Inflammatory macrophage (primary cell): ENCODE measurements at regions not wholly inside any gene's neighbourhood (a gene's known extent, or its start where the extent isn't known, plus 50 kb on each side); places are given as distances from the start of the nearest gene placed in this dataset.

Experiments used
- DNase-seq, 2 donors: peaks; one replicate each; pipeline ENCODE4 v3.0.0-alpha.2; 2020 to 2022

DNA sequence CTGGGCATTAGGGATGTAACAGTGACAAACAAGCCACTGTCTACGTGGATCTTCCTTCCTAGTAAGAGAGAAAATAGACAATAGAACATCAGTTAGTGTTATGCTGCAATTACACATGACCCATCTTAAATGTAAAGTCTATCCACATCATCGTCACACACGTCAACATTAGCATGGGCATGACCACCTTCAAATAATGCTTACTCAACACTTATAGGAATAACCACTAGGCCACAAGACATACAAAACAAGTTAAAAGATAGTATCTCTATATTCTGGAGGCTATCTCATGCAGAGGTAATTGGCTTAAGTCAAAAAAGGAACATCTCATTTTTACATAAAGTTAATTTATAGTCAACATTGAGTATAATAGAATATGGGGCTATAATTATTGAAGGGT lies 156.5 kb downstream of the MOXD1 start:
- DNase-seq: no peak

DNA sequence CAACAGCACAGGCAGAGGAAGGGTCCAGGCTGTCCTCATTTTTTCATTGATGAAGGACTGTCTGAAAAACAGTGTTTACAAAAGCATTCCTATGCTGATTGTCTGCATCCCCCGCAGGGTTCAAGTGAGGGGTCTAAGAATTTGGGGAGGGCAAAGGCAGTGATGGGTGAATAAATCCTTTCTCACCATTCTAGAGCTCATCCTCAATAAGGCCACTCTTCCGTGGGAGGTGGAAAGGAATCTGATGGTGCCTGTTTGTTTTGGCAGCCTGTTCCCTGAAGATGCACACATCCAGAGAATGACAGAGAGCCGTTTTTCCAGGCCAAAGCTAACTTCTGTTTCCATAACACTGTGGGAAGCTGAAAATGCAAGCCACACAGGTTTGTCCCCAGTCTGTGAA lies 164.5 kb downstream of the MOXD1 start:
- DNase-seq: no peak

DNA sequence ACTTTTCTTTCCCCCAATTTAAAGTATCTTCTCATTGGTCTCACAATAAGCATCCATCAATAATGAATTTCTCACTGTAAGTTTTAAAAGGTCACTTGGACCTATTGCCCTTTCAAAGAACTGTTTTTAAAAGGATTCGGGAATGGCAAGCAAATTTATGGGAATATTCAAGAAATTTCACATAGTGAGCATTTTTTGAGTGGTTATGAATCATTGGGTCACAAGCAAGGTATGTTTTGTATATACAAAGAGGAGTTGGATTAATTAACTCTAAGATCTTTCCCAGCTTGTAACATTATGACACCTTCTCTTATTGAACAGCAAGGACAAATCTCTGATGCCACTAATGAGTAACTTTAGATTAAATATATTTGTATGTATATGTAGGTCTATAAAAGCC lies 165.0 kb downstream of the MOXD1 start:
- no peak for DNase-seq

DNA sequence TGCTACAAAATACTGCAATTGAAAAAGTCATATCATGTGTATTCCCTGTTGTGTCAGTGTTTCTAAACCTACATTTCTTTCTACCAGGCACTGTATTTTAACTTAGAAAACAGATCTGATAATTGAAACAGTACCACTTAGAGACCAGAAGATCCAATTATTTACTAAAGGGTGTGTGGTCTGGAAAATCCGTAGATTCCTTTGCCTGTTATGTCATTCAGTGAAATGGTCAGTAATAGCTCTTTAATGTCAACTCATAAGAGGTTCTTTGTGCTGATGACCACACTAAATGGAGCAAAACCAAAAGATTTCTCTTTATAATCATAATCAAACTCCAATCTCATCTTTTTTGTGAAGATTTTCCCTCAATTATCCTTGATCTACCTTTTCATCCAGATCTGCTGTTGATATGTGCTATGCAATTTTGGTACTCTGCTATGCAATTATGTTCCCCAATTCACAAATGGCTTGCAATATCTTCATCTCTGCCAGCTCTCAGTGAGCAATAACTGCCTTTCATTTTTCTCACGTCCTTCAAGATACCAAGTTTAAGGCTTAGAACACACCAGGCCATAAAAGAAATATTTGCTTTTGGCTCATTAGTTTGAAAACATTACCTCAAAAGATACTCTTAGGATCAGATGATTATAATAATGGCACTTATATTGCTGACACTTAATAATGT lies 165.5 kb downstream of the MOXD1 start:
- no peak for DNase-seq

DNA sequence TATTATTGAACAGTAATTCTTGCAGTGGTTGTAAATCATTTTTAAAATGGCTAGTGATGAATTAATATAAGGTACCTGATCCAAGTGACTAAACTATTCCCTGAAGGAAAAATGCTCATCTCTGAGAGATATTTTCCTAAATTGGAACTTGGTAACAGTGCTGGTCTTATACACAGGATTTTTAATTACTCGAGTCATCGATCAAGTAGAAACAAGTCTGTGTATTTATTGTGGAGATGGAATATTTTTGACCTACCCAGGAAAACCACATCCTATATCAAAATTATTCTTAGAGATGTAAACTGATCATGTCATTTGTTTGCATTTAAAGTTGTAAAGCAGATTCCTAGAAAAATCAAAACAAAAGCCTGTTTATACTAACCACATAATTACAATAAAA lies 166.9 kb downstream of the MOXD1 start:
- DNase-seq: no peak

DNA sequence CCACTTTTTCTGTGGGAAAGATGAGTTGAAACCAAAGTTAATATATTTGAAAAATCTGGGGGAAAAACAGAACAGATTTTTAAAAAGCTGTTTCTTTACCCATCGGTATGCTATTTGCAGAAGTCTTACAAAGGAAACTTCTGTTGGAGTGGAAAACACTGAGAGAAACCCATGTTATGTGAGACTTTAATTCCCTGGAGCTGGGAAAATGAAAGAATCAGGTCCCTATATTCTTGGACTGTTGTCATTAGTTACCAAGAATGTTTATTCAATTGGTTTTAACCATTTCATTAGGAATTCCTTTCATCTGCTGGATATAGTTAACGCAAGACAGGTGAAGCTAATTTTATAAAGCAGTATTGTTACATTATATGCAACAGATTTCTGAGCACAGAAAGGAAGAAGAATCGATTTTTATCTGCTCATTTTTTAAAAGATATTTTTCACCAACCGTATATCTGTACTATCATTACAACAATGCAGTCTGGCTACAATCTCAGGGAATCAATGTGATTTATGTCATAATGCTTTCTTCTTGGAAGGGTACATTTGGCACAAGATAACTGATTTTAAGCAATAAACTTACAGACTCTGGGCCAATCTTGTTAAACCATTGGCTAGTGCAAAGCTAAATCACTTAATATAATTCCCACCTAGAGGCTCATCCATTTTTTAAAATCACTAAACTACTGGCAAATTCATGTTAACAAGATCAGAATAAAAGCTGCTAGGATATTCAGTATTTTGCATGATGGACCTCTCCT lies 170.0 kb downstream of the MOXD1 start:
- DNase-seq: no peak

DNA sequence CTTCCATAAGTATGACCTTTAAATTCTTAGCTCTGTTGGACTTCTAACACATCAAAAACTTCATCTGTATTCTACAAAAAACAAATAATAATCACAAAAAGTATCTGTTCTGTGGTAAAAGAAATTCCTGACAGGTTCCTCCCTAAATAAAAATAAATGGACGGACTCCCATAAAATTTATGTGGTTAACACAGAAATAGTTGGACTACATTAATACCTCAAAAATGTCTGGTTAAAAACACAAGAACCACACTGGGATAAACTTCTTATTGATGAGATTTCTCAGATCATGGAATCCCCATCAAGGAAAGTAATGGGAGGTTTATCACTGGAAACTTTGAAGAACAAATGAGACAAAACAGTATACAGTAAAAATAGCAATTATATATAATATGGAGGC lies 172.4 kb downstream of the MOXD1 start:
- DNase-seq: no peak

DNA sequence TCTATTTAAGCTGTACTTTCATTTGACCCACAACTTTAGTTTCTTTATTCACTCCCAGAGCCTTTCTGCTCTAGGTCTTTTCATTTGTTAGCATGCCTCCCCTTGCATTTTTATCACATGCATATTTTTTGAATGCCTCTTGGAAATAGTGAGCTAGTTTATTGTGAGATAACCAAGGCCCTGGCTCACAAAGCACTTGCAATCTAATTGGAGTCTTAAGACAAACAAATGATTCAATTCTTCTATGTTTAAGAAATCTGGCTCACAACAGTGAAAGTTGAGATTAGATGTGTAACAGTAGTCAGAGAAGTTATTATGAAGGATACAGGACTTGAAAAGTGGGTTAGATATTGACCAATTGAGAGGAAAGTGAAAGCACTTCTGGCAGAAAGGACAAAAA lies 173.4 kb downstream of the MOXD1 start:
- DNase-seq: no peak

DNA sequence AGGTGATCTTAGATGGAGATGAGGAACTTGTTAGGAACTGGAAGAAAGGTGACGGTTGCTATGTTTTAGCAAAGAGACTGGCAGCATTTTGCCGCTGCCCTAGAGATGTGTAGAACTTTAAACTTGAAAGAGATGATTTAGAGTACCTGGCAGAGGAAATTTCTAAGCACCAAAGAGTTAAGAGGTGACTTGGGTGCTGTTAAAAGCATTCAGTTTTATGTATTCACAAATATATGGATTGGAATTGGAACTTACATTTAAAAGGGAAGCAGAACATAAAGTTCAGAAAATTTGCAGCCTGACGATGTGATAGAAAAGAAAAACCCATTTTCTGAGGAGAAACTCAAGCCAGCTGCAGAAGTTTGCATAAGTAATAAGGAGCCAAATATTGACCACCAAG lies 176.3 kb downstream of the MOXD1 start:
- DNase-seq: no peak

DNA sequence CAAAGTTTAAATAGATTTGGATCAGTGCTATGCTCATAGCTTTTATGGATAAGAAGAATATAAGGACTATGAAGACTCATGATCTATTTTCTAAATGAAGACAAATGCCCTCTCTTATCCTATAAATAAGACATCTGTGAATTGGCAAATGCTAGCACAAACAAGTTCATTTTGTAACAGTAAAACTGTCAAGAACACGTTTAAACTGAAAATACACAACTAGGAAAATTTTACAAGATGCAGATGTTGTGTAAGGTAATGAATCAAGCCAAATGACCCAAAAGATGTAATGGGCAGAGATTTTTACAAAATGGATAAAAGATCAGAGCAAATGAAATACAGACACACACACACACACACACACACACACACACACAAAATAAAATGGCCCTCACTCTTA lies 180.5 kb downstream of the MOXD1 start:
- no peak for DNase-seq

DNA sequence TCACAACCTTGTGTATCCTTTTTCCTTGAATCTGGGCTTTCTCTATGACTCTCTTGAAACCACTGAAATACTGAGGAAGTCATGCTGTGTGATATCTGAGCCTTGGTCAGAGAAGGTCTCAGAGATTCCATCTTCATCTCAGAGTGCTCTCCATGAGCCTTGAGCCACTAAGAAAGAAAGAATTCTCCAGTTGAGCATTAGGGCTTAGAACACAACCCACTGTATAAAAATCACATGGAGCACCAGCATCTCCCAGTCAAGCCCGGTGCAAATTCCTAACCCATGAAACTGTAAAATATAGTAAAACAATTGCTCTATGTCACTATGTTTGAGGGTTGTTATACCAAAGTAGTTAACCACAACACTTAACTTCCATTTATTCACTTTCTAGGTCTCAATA lies 181.4 kb downstream of the MOXD1 start:
- no peak for DNase-seq

DNA sequence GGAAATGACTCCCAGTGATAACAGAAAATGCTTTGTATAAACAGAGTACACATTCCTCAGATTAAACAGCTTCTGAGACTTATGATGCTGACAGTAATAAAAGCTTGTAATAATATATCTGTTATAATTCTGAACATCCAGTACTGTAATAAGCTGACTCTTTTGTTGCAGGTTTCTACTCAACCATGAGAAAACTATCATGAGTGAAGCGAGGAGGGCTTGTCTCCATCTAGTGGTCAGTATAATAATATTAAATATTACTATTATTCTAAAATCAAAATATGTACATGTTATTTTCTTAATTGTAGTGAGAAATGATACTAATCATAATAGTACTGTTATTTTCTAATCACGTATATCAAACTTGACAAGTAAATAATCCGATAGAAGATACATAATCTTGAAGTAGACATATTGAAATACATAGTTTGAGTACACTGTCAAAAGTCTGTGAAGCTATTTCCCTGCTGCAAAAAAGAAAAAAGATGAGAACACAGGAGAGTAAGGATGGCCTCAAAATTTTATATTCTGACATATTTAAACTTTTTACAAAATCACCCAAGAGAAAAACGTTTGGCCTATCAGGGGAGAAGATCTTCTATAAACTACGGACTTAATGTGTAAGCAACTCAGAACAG lies 183.1 kb downstream of the MOXD1 start:
- peak in 1 of 2 donors; percentile 1 for DNase-seq

DNA sequence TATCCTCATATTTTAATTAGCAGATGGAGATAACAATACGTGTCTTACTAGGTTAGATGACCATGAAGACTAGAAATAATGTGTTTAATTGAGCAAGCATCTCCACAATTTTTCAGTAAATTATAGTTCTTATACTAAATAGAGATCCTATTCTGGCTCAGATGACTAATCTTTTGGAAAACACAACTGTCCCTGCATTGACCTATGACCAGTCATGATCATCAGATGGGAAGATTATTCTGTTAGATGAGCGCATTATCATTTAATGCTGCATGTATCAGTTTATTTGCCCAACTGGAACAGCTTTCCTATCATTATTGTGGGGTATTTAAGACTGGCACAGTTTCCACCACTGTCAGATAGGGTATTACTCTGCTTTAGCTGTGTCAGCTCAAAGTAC lies 185.5 kb downstream of the MOXD1 start:
- no peak for DNase-seq

DNA sequence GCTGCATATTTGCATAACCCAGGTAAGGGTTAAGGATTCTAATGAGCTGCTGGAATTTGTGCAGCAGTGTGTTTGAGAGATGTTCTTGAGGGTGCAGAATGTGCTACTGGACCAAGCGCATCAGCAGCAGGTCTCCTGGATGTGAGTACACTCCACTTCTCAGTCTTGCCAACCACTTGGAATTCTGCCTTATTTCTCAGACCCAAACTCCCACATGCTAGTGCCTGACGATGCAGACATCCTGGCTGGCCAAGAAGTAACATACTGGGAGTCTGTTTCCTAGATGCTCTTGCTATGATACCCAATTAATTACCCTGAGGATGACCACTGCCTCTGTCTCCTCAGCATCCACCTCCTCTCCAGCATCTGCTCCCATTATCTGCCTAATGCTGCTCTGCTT lies 186.6 kb downstream of the MOXD1 start:
- no peak for DNase-seq

DNA sequence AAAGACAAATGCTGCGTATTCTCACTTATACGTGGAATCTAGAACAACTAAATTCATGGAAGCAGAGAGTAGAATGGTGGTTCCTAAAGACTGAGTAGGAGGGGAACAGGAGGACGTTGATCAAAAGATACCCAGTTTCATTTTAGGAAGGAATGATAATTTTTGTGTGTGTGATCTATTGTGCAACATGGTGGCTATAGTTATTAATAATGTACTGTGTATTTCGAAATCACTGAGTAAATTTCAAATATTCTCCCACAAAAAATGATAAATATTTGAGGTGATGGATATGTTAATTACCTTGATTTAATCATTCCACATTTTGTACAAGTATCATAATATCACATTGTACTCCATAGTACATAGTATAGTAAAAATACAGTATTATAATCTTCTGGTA lies 187.5 kb downstream of the MOXD1 start:
- no peak for DNase-seq

DNA sequence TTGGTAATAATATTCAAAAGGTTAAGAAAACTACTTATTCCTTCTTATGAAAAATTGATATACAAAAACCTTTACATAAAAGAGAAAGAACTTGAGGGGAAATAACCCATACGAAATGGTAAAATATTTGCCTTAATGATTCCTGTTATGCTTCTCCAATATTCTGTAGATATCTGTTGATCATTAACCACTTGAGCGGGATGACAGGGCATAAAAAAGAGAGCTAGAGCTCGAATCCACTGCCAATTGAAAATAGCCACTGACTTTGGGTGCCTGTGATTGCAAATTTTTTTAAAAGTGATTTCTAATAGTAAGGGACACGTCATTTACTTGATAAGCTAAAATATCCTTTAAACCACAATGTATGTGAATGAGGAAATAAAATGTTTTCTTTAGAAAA lies 188.1 kb downstream of the MOXD1 start:
- DNase-seq: no peak

DNA sequence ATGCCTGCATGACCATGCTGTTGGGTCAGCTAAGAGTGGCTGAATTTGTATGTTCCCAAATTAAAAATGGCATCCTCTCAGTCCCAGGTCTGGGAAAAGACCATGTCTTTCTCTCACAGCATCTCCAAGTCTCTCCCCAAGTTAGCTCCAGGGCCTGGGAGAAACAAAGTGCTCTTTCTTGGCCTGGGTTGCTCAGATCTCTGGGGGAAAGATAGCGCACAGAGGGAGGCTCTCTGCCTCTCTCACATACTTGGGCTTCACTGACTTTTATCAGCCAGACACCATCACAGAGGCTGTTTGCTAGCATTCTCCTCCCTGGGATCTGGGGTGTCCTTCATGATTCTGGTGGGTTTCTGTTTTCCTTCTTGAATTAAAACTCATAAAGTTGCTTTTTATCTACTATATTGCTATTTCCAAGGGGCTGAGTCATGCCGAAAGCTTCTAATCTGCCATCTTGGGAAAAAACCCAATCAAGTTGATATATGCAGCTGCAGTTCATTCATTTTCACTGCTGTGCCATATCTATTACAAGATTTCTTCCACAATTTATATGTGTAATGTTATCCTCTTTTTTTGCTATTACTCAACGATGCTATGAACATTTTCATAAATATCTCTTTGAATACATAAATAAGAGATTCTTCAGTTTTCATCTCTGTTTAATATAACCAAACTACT lies 190.2 kb downstream of the MOXD1 start:
- no peak for DNase-seq

DNA sequence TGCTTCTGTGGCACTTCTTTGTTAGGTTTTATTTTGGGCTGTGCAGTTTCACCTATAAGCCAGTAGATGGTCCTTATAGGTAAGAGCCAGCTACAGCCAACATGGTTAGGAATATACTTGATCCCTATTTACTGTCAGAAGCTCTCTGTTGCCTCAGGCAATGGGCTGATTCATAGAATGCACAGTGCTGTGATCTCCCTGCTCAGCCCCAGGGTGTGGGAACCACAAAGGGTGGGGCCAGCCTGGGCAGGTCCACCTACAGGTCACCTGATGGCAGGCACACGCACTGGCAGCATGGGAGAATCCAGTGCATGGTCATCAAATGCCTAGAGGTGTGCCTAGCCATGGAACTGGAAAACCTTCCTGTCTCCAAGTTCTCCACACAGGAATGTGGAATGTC lies 191.9 kb downstream of the MOXD1 start:
- no peak for DNase-seq

DNA sequence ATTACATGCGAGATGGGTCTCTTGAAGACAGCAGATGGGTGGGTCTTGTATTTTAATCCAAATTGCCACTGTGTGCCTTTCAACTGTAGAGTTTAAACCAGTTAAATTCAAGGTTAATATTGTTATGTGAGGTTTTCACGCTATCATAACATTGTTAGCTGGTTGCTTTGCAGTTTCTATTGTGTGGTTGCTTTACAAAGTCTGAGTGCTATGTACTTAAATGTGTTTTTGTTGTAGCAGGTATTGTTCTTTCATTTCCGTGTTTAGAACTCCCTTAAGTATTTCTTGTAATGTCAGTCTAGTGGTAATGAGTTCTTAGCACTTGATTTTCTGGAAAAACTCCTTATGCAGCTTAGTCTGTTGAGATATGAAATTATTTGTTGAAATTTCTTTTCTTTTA lies 193.3 kb downstream of the MOXD1 start:
- DNase-seq: no peak

DNA sequence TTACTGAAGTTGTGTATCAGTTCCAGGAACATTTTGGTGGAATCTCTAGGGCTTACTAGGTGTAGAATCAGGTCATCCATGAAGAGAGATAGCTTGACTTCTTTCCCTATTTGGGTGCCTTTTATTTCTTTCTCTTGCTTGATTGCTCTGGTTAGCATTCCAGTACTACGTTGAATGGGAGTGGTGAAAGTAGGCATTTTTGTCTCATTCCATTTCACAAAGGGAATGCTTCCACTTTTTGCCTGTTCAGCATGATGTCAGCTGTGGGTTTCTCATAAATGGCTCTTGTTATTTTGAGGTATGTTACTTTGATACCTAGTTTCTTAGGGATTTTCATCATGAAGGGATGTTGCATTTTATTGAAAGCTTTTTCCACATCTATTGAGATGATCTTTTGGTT lies 195.3 kb downstream of the MOXD1 start:
- no peak for DNase-seq

DNA sequence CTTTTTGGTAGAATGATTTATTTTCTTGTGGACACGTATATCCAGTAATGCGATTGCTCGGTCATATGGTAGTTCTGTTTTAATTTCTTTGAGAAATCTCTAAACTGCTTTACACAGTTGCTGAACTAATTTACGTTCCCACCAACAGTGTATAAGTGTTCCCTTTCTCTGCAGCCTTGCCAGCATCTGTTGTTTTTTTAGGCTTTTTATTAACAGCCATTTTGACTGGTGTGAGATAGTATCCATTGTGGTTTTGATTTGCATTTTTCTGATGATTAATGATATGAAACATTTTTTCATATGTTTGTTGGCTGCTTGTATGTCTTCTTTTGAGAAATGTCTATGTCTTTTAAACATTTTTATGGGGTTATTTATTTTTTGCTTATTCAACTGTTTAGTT lies 196.7 kb downstream of the MOXD1 start:
- DNase-seq: no peak

DNA sequence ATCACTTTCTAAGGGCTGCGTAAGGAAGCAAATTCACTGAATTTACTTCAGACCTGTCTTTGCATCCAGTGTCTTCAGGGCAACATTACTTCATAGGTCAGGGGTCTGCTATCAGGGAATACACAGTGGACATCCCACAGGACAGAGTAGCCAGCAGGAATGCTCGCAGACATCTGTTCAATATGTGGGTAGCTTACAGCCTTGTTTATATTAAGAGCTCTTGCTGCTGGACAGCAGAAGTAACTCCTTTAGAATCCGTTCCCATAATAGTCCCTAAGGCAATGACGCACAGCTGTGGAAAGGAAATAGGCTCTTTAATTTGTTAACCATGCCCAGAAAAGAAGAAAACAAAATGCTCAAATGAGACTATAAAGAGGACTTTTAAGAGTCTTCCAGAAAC lies 198.7 kb downstream of the MOXD1 start:
- DNase-seq: no peak

DNA sequence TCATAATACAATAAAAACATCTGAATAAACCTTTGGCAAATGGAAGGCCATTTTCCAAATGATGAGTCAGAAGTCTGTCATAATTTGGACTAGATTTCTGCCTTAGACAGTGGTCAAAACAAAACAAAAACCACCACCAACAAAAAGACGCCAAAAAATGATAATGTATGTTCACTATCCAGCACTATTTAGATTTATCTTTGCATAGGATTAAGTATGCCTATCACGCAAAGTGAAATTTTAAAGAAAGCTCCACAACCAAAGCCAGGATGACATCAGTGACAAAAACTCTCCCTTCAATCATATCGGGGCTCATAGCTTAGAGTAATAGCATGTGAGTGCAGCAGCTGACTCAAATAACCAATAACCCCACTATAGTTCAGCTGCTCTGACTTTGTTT lies 201.9 kb downstream of the MOXD1 start:
- no peak for DNase-seq

DNA sequence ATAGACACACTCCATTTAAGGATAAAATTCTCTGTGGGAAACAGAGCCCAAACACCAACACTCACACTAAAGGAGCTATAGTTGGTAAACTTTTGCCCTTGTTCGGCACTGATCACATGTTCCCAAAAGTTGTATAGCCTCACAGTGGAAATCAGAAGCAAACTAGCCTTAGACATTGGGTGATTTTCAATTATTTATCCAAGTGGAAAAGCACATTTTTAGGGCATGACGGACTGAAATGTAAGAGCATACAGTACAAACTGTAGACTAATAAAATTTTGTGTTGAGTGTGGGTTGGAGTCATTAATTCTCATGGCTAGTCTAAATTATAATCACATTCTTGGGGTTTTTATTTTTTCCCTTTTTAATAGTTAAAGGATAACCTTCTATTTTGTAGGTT lies 202.4 kb downstream of the MOXD1 start:
- no peak for DNase-seq
